IMR-90 (cell line): ENCODE measurements at regions not wholly inside any gene's neighbourhood (a gene's known extent, or its start where the extent isn't known, plus 50 kb on each side); places are given as distances from the start of the nearest gene placed in this dataset.

Experiments
- BHLHE40 ChIP-seq: fragments of 150-350 bp; IDR thresholded peaks from 2 replicates; pipeline ENCODE4 v1.6.1; 2016; ENCODE audit warnings: mild to moderate bottlenecking, low read depth, low read length
- CTCF ChIP-seq: conservative IDR thresholded peaks from 2 replicates; pipeline ENCODE4 v1.5.1; 2012; ENCODE audit warnings: mild to moderate bottlenecking, low read depth, low read length, improper control_type of control experiment
- POLR2A ChIP-seq: IDR thresholded peaks from 2 replicates; pipeline ENCODE4 v1.6.1; 2012; ENCODE audit warnings: mild to moderate bottlenecking, low read depth, low read length
- RAD21 ChIP-seq: IDR thresholded peaks from 2 replicates; pipeline ENCODE4 v1.6.1; 2012; ENCODE audit warnings: low read length, improper control_type of control experiment
- USF2 ChIP-seq: fragments of 150-350 bp; IDR thresholded peaks from 2 replicates; pipeline ENCODE4 v1.6.1; 2017; ENCODE audit warnings: mild to moderate bottlenecking, antibody characterized with exemption, low read length, low read depth

GRCh38 chr2:118227698-118228508 is 139.6 kb downstream of the INSIG2 start:
- TF ChIP-seq CTCF (no peak), BHLHE40 (no peak), POLR2A (no peak), USF2 (no peak), RAD21 (no peak)
